ENCODE measurements at regions not wholly inside any gene's neighbourhood (a gene's known extent, or its start where the extent isn't known, plus 50 kb on each side); places are given as distances from the start of the nearest gene placed in this dataset.

DNA sequence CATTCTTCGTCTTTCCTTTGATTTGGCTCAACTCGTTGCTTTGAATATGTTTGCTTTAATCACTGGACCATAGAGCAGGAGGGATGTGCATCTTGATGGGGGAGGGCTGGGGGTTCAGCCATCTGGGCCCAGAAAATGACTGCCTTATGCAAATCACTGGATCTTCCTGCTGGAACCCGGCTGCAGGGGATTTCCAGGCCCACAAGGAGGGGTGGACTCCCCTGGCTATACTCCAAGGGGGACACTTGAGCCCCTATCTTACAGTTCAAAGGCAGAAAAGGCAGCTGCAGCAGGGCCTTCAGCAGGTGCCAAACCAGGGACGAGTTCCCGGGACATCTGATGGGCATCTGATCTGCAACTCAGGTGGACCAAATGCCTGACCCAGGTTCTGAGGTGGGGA, 122.5 kb downstream of the DICER1 start:
- H4K20me1 ChIP-seq (ENCODE audit: control insufficient read depth, insufficient read depth, low read depth, low read length) = no peaks in the 10 kb centered on the region
- H3K27ac ChIP-seq (ENCODE audit: low read depth, low read length) = peak overlapping the region; percentile 99
- peaks cover 27% of the 10 kb centered on the region for H3K36me3 ChIP-seq (ENCODE audit: control insufficient read depth, low read length)
- no peaks in the 10 kb centered on the region for H3K79me2 ChIP-seq (ENCODE audit: control insufficient read depth, low read length)
- H3K27me3 ChIP-seq (ENCODE audit: control insufficient read depth, low read length) = no peaks in the 10 kb centered on the region
- H3K4me1 ChIP-seq (ENCODE audit: control insufficient read depth, low read length) = peaks cover 67% of the 10 kb centered on the region
- peaks cover 20% of the 10 kb centered on the region for H3K9me3 ChIP-seq (ENCODE audit: control insufficient read depth, insufficient read depth, low read length)
- H3K4me2 ChIP-seq (ENCODE audit: low read length) = peak overlapping the region; percentile 99
- H3K4me3 ChIP-seq (ENCODE audit: low read length) = peak overlapping the region; percentile 74
- peaks cover 28% of the 10 kb centered on the region for H3F3A ChIP-seq (ENCODE audit: control insufficient read depth, insufficient read depth)
- H3K9me2 ChIP-seq (replicated peaks; ENCODE audit: control insufficient read depth, low read length) = no peaks in the 10 kb centered on the region
- TF ChIP-seq EZH2phosphoT487 (IDR thresholded peaks at IDR 0.05; ENCODE audit: borderline replicate concordance, low read length) = no peak
- TF ChIP-seq, protein P1, sequence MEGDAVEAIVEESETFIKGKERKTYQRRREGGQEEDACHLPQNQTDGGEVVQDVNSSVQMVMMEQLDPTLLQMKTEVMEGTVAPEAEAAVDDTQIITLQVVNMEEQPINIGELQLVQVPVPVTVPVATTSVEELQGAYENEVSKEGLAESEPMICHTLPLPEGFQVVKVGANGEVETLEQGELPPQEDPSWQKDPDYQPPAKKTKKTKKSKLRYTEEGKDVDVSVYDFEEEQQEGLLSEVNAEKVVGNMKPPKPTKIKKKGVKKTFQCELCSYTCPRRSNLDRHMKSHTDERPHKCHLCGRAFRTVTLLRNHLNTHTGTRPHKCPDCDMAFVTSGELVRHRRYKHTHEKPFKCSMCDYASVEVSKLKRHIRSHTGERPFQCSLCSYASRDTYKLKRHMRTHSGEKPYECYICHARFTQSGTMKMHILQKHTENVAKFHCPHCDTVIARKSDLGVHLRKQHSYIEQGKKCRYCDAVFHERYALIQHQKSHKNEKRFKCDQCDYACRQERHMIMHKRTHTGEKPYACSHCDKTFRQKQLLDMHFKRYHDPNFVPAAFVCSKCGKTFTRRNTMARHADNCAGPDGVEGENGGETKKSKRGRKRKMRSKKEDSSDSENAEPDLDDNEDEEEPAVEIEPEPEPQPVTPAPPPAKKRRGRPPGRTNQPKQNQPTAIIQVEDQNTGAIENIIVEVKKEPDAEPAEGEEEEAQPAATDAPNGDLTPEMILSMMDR (IDR thresholded peaks at IDR 0.05; ENCODE audit: low read depth, low read length, poor library complexity, severe bottlenecking) = no peak

DNA sequence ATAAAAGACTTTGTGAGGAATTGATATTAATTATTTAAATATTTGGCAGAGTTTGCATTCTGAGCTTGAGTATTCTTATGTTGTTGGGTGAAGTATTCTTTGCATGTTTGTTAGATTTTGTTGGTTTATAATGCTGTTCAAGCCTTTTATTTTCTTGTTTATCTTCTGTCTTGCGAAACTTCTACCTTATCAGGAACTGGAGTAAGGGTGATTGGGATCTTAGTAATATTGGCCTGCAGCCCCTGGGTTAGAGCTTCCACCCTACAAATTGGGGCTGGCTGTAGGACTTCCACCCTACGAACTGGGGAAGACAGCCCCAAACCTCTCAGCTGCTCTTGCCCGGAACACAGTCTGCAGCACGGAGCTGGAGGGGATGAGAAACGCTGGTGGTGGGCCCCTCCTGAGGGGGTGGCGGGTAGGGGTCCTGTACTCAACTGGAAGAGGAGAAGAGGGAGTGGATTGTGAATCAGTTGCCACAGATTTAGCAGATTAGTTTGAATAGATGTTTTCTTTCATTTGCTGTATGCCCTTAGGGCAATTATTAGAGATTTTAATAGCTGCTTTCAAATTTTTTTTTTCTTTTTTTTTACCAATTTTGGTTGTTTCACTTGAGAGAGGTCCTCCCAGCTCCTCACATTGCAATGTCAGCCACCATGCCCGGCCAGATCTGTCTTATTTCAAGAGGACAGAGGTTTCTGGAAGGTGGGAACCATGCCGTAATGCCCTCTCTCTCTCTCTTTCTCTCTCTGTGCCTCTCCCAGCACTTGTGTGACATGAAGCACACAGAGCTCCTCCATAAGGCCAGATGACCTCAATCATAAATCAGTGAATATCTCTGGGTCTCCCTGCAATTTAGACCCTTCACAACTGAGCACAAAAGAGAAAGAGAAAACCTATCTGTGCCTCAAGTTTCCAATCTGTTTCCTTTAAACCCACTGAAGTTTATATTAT, 123.4 kb downstream of the DICER1 start:
- peak overlapping the region; percentile 99 for H3K4me2 ChIP-seq (ENCODE audit: low read length)
- H3K9me2 ChIP-seq (replicated peaks; ENCODE audit: control insufficient read depth, low read length) = no peaks in the 10 kb centered on the region
- H3F3A ChIP-seq (ENCODE audit: control insufficient read depth, insufficient read depth) = peaks cover 28% of the 10 kb centered on the region
- no peaks in the 10 kb centered on the region for H3K27me3 ChIP-seq (ENCODE audit: control insufficient read depth, low read length)
- peaks cover 72% of the 10 kb centered on the region for H3K4me1 ChIP-seq (ENCODE audit: control insufficient read depth, low read length)
- peaks cover 26% of the 10 kb centered on the region for H3K9me3 ChIP-seq (ENCODE audit: control insufficient read depth, insufficient read depth, low read length)
- H3K4me3 ChIP-seq (ENCODE audit: low read length) = peak overlapping the region; percentile 74
- H3K79me2 ChIP-seq (ENCODE audit: control insufficient read depth, low read length) = no peaks in the 10 kb centered on the region
- H3K27ac ChIP-seq (ENCODE audit: low read depth, low read length) = peak overlapping the region; percentile 99
- H3K36me3 ChIP-seq (ENCODE audit: control insufficient read depth, low read length) = peaks cover 27% of the 10 kb centered on the region
- TF ChIP-seq EZH2phosphoT487 (IDR thresholded peaks at IDR 0.05; ENCODE audit: borderline replicate concordance, low read length) = no peak
- TF ChIP-seq, protein P1 (IDR thresholded peaks at IDR 0.05; ENCODE audit: low read depth, low read length, poor library complexity, severe bottlenecking) = no peak
- H4K20me1 ChIP-seq (ENCODE audit: control insufficient read depth, insufficient read depth, low read depth, low read length) = no peaks in the 10 kb centered on the region

DNA sequence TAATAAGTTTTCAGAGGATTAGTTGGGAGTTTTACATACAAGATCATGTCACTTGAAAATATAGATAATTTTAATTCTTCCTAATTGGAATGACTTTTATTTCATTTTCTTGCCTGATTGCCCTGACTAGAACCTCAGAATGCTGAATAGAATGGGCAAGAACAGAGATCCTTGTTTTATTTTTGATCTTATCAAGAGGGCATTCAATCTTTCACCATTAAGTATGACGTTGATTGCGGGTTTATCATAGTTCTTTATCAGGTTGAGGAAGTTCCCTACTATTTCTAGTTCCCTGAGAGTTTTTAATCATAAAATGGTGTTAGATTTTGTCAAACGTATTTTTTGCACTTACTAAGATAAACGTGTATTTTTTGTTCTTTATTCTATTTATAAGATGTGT, 124.3 kb downstream of the DICER1 start:
- Histone ChIP-seq H3K27ac (ENCODE audit: low read depth, low read length) (peak overlapping the region; percentile 99), H3K4me2 (ENCODE audit: low read length) (no peak overlapping the region), H3K79me2 (ENCODE audit: control insufficient read depth, low read length) (no peaks in the 10 kb centered on the region), H3K27me3 (ENCODE audit: control insufficient read depth, low read length) (no peaks in the 10 kb centered on the region), H3K9me3 (ENCODE audit: control insufficient read depth, insufficient read depth, low read length) (peaks cover 28% of the 10 kb centered on the region), H3F3A (ENCODE audit: control insufficient read depth, insufficient read depth) (peaks cover 28% of the 10 kb centered on the region), H3K36me3 (ENCODE audit: control insufficient read depth, low read length) (peaks cover 27% of the 10 kb centered on the region), H3K4me3 (ENCODE audit: low read length) (peak overlapping the region; percentile 74; the same call in 1 of the 2 replicates), H3K4me1 (ENCODE audit: control insufficient read depth, low read length) (peaks cover 77% of the 10 kb centered on the region), H4K20me1 (ENCODE audit: control insufficient read depth, insufficient read depth, low read depth, low read length) (no peaks in the 10 kb centered on the region), H3K9me2 (replicated peaks; ENCODE audit: control insufficient read depth, low read length) (no peaks in the 10 kb centered on the region)
- TF ChIP-seq, protein P1 (IDR thresholded peaks at IDR 0.05; ENCODE audit: low read depth, low read length, poor library complexity, severe bottlenecking) = no peak
- no peak for TF ChIP-seq EZH2phosphoT487 (IDR thresholded peaks at IDR 0.05; ENCODE audit: borderline replicate concordance, low read length)

Measured in DOHH2 (cell line).